ENCODE measurements at regions not wholly inside any gene's neighbourhood (a gene's known extent, or its start where the extent isn't known, plus 50 kb on each side); places are given as distances from the start of the nearest gene placed in this dataset.

DNA sequence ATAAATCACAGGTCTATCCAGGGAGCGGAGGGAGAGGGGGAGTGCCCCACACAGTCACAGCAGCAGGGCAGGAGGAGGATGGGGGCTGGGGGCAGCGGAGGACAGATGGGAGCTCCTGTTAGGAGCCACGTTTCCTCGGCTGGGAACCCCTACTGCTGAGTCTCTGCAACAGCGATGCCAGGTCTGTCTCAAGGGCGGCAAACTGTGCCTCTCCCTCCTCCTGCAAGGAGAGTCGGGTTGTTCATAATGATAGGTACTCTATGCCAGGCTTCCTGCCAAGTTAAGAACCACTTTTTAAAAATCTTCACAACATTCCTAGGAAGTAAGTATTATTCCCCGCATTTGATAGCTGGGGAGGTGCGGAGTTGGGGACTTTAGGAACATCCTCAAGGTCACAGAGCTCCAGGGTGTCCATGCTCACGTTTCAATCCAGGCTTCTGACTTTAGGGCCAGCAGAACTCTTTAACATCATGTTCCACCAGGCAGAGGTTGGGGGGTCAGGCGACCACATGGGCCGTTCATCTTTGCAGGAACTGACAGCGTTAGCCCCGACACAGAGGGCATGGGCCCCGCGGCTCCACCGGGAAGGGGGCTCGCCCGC is 98.3 kb upstream of the MAML3 start:
- Histone ChIP-seq H3K4me3 (IDR thresholded peaks at IDR 0.05; ENCODE audit: insufficient read depth, low read depth, low read length) (no peak overlapping the region), H3K27ac (no peak overlapping the region), H3K9ac (peak overlapping the region; percentile 86), H3K36me3 (ENCODE audit: insufficient read depth) (no peaks in the 10 kb centered on the region), H2AFZ (ENCODE audit: low read depth) (peak overlapping the region; percentile 91), H3K79me2 (ENCODE audit: insufficient read depth, low read depth) (no peaks in the 10 kb centered on the region), H4K20me1 (ENCODE audit: insufficient read depth) (no peaks in the 10 kb centered on the region), H3K27me3 (ENCODE audit: insufficient read depth, low read depth) (no peaks in the 10 kb centered on the region), H3K4me2 (peak overlapping the region; percentile 64), H3K4me1 (ENCODE audit: low read depth, poor library complexity, severe bottlenecking) (peaks cover 45% of the 10 kb centered on the region)
- TF ChIP-seq, protein P1, sequence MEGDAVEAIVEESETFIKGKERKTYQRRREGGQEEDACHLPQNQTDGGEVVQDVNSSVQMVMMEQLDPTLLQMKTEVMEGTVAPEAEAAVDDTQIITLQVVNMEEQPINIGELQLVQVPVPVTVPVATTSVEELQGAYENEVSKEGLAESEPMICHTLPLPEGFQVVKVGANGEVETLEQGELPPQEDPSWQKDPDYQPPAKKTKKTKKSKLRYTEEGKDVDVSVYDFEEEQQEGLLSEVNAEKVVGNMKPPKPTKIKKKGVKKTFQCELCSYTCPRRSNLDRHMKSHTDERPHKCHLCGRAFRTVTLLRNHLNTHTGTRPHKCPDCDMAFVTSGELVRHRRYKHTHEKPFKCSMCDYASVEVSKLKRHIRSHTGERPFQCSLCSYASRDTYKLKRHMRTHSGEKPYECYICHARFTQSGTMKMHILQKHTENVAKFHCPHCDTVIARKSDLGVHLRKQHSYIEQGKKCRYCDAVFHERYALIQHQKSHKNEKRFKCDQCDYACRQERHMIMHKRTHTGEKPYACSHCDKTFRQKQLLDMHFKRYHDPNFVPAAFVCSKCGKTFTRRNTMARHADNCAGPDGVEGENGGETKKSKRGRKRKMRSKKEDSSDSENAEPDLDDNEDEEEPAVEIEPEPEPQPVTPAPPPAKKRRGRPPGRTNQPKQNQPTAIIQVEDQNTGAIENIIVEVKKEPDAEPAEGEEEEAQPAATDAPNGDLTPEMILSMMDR (conservative IDR thresholded peaks at IDR 0.05; ENCODE audit: low read depth, low read length) = no peak

DNA sequence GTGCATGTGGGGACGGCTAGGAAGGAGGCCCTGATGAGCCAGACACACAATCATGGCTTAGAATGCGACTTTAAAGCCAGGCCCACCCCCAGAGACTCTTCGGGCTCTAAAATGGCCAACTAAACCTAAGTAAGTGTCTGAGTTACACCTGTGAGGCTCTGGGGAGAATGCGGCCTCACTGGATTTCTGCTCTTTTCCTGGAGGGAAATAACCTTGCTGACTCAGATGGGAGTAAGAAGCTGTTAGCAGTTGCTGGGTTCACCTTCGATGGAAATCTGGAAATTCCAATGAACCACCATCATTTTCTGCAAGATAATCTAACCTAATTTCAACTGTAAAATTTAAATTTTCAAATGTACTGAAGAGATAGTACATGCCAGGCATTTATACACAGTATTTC is 97.6 kb upstream of the MAML3 start:
- Histone ChIP-seq H3K4me1 (ENCODE audit: low read depth, poor library complexity, severe bottlenecking) (peaks cover 44% of the 10 kb centered on the region), H3K4me3 (IDR thresholded peaks at IDR 0.05; ENCODE audit: insufficient read depth, low read depth, low read length) (no peak overlapping the region), H4K20me1 (ENCODE audit: insufficient read depth) (no peaks in the 10 kb centered on the region), H2AFZ (ENCODE audit: low read depth) (no peak overlapping the region), H3K36me3 (ENCODE audit: insufficient read depth) (no peaks in the 10 kb centered on the region), H3K79me2 (ENCODE audit: insufficient read depth, low read depth) (no peaks in the 10 kb centered on the region), H3K4me2 (no peak overlapping the region; the same call in 1 of the 2 replicates), H3K9ac (no peak overlapping the region), H3K27me3 (ENCODE audit: insufficient read depth, low read depth) (no peaks in the 10 kb centered on the region), H3K27ac (no peak overlapping the region)
- TF ChIP-seq, protein P1 (conservative IDR thresholded peaks at IDR 0.05; ENCODE audit: low read depth, low read length) = no peak

DNA sequence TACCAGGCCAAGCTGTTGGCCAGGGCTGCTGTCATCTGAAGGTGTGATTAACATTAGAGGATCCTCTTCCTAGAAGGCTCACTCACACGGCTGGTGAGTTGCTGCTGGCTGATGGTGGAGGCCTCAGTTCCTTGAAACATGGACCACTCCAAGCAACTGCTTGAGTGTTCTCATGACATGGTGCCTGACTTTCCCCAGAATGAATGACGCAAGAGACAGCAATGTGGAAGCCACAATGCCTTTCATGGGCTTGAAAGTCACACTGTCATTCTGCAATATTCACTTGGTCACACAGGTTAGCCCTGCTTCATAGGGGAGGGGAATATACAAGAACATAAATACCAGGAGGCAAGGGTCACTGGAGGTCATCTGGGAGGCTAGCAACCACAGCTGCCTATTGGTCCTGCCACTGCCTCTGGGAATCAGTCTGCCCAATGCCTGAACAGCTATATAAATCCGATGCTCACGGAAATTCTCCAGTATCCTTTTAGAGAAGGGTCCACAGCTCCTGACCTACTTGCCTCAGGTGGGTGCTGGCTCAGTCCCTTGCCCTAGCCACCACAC is 97.1 kb upstream of the MAML3 start:
- Histone ChIP-seq H3K27me3 (ENCODE audit: insufficient read depth, low read depth) (no peaks in the 10 kb centered on the region), H3K36me3 (ENCODE audit: insufficient read depth) (no peaks in the 10 kb centered on the region), H2AFZ (ENCODE audit: low read depth) (no peak overlapping the region), H4K20me1 (ENCODE audit: insufficient read depth) (no peaks in the 10 kb centered on the region), H3K27ac (no peak overlapping the region), H3K9ac (no peak overlapping the region), H3K4me2 (no peak overlapping the region; the same call in 1 of the 2 replicates), H3K4me1 (ENCODE audit: low read depth, poor library complexity, severe bottlenecking) (peaks cover 39% of the 10 kb centered on the region), H3K4me3 (IDR thresholded peaks at IDR 0.05; ENCODE audit: insufficient read depth, low read depth, low read length) (no peak overlapping the region), H3K79me2 (ENCODE audit: insufficient read depth, low read depth) (no peaks in the 10 kb centered on the region)
- TF ChIP-seq, protein P1 (conservative IDR thresholded peaks at IDR 0.05; ENCODE audit: low read depth, low read length) = no peak

DNA sequence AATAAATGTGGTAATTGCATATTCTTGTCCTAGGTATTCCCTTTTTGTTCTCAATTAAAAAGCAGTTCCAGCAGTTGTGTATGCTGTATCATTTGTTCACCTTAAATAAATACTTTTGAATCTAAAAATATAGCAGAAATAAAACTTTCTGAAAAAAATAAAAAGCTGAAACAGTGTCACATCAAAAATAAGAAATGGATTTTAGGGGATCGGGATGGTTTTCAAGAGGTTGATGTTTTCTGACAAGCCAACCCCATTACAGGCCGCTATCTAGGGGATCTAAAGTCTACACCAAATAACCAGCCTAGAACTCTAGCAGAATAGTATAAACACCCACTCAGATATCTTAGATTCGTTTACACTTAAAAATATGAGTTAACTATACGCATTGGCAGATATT is 95.4 kb upstream of the MAML3 start:
- Histone ChIP-seq H2AFZ (ENCODE audit: low read depth) (no peak overlapping the region), H3K27me3 (ENCODE audit: insufficient read depth, low read depth) (no peaks in the 10 kb centered on the region), H3K79me2 (ENCODE audit: insufficient read depth, low read depth) (no peaks in the 10 kb centered on the region), H3K4me2 (no peak overlapping the region), H3K36me3 (ENCODE audit: insufficient read depth) (no peaks in the 10 kb centered on the region), H3K4me3 (IDR thresholded peaks at IDR 0.05; ENCODE audit: insufficient read depth, low read depth, low read length) (no peak overlapping the region), H3K9ac (no peak overlapping the region), H4K20me1 (ENCODE audit: insufficient read depth) (no peaks in the 10 kb centered on the region), H3K4me1 (ENCODE audit: low read depth, poor library complexity, severe bottlenecking) (peaks cover 41% of the 10 kb centered on the region), H3K27ac (no peak overlapping the region)
- TF ChIP-seq, protein P1 (conservative IDR thresholded peaks at IDR 0.05; ENCODE audit: low read depth, low read length) = no peak

Measured in KMS-11 (cell line).